ENCODE measurements at regions not wholly inside any gene's neighbourhood (a gene's known extent, or its start where the extent isn't known, plus 50 kb on each side); places are given as distances from the start of the nearest gene placed in this dataset.

- POLR2A ChIA-PET = interaction anchor here (0.7 kb wide), 1 partner anchor 74 kb away, joined by 3 read pairs; no protein-coding TSS in a partner anchor
- Mint-ChIP-seq H3K27ac (ENCODE audit: low read depth, unreplicated experiment) (no peak overlapping the region), H3K9me3 (ENCODE audit: unreplicated experiment) (no peaks in the 10 kb centered on the region), H3K4me1 (ENCODE audit: insufficient read depth, unreplicated experiment) (no peaks in the 10 kb centered on the region), H3K4me3 (ENCODE audit: unreplicated experiment) (no peak overlapping the region), H3K36me3 (ENCODE audit: insufficient read depth, unreplicated experiment) (no peaks in the 10 kb centered on the region), H3K27me3 (ENCODE audit: insufficient read depth, unreplicated experiment) (peaks cover 26% of the 10 kb centered on the region)
- CTCF ChIA-PET = no interaction called here
- no peak for DNase-seq (ENCODE audit: unreplicated experiment)
- no TSS peak for BruUV-seq (replicated peaks)
- intact Hi-C loops (cut with micrococcal nuclease) = no loop called here
- TF ChIP-seq CTCF (IDR thresholded peaks at IDR 0.05; ENCODE audit: unreplicated experiment) = no peak
Measured at GRCh38 chr7:49438281-49438680, 335.2 kb upstream of the VWC2 start.

GRCh38 chr7:49443515-49443914 lies 329.9 kb upstream of the VWC2 start:
- H3K4me1 Mint-ChIP-seq (ENCODE audit: insufficient read depth, unreplicated experiment) = no peaks in the 10 kb centered on the region
- H3K27me3 Mint-ChIP-seq (ENCODE audit: insufficient read depth, unreplicated experiment) = peaks cover 8% of the 10 kb centered on the region
- no peak for TF ChIP-seq CTCF (IDR thresholded peaks at IDR 0.05; ENCODE audit: unreplicated experiment)
- no peak for DNase-seq (ENCODE audit: unreplicated experiment)
- H3K27ac Mint-ChIP-seq (ENCODE audit: low read depth, unreplicated experiment) = no peak overlapping the region
- no TSS peak for BruUV-seq (replicated peaks)
- POLR2A ChIA-PET = no interaction called here
- H3K9me3 Mint-ChIP-seq (ENCODE audit: unreplicated experiment) = no peaks in the 10 kb centered on the region
- intact Hi-C loops (cut with micrococcal nuclease) = no loop called here
- CTCF ChIA-PET = no interaction called here
- H3K36me3 Mint-ChIP-seq (ENCODE audit: insufficient read depth, unreplicated experiment) = no peaks in the 10 kb centered on the region
- H3K4me3 Mint-ChIP-seq (ENCODE audit: unreplicated experiment) = no peak overlapping the region

GRCh38 chr7:49453486-49453885 lies 320.0 kb upstream of the VWC2 start:
- intact Hi-C loops (cut with micrococcal nuclease) = no loop called here
- DNase-seq (ENCODE audit: unreplicated experiment) = no peak
- ChIA-PET POLR2A (no interaction called here), CTCF (no interaction called here)
- H3K4me1 Mint-ChIP-seq (ENCODE audit: insufficient read depth, unreplicated experiment) = no peaks in the 10 kb centered on the region
- TF ChIP-seq CTCF (IDR thresholded peaks at IDR 0.05; ENCODE audit: unreplicated experiment) = no peak
- H3K36me3 Mint-ChIP-seq (ENCODE audit: insufficient read depth, unreplicated experiment) = no peaks in the 10 kb centered on the region
- no peak overlapping the region for H3K27ac Mint-ChIP-seq (ENCODE audit: low read depth, unreplicated experiment)
- H3K27me3 Mint-ChIP-seq (ENCODE audit: insufficient read depth, unreplicated experiment) = peaks cover 3% of the 10 kb centered on the region
- H3K9me3 Mint-ChIP-seq (ENCODE audit: unreplicated experiment) = no peaks in the 10 kb centered on the region
- no TSS peak for BruUV-seq (replicated peaks)
- no peak overlapping the region for H3K4me3 Mint-ChIP-seq (ENCODE audit: unreplicated experiment)

- TF ChIP-seq CTCF (IDR thresholded peaks at IDR 0.05; ENCODE audit: unreplicated experiment) = no peak
- Mint-ChIP-seq H3K36me3 (ENCODE audit: insufficient read depth, unreplicated experiment) (no peaks in the 10 kb centered on the region), H3K9me3 (ENCODE audit: unreplicated experiment) (no peaks in the 10 kb centered on the region), H3K27ac (ENCODE audit: low read depth, unreplicated experiment) (no peak overlapping the region), H3K4me1 (ENCODE audit: insufficient read depth, unreplicated experiment) (no peaks in the 10 kb centered on the region), H3K27me3 (ENCODE audit: insufficient read depth, unreplicated experiment) (peaks cover 71% of the 10 kb centered on the region), H3K4me3 (ENCODE audit: unreplicated experiment) (no peak overlapping the region)
- no TSS peak for BruUV-seq (replicated peaks)
- ChIA-PET POLR2A (no interaction called here), CTCF (interaction anchor here (0.6 kb wide), 1 partner anchor 60 kb away, joined by 3 read pairs; no protein-coding TSS in a partner anchor)
- intact Hi-C loops (cut with micrococcal nuclease) = no loop called here
- no peak for DNase-seq (ENCODE audit: unreplicated experiment)
Measured at GRCh38 chr7:49479441-49479840, 294.0 kb upstream of the VWC2 start.

All from MCF 10A (cell line).